Endothelial cell of umbilical vein (primary cell): ENCODE measurements at regions not wholly inside any gene's neighbourhood (a gene's known extent, or its start where the extent isn't known, plus 50 kb on each side); places are given as distances from the start of the nearest gene placed in this dataset.

Experiments
- BruUV-seq: library from RNA; stranded (reverse); fragments of 400-500 nt; replicated peaks from 2 replicates; lab custom pipeline; 2021; lab: Mats Ljungman, UMichigan
- CTCF ChIA-PET: fragments of 300-600, 350-600 bp; sonication (Branson Sonifier 250); formaldehyde crosslinking; loops from one replicate; lab custom pipeline; 2021; ENCODE audit warnings: antibody characterized with exemption, inconsistent platforms; lab: Charles Lee
- POLR2A ChIA-PET: fragments of 300-600, 350-600 bp; sonication (Branson Sonifier 250); formaldehyde crosslinking; loops from one replicate; lab custom pipeline; 2021; ENCODE audit warnings: antibody characterized with exemption, inconsistent platforms; lab: Charles Lee
- DNase-seq: peaks from one replicate; pipeline ENCODE4 v3.0.0-alpha.2; 2011; ENCODE audit warnings: low read depth, low spot score
- FAIRE-seq: peaks from 2 replicates; lab custom pipeline; 2011; peaks lifted over from hg19 to GRCh38; lab: Jason Lieb, UNC
- H2AFZ ChIP-seq: 2 replicates; pipeline ENCODE4 v1.6.0; 2012; ENCODE audit warnings: low read depth, low read length, control low read depth, inconsistent platforms
- H3K27ac ChIP-seq: 2 replicates; pipeline ENCODE4 v1.5.1; 2011; ENCODE audit warnings: low read depth, mild to moderate bottlenecking, control low read depth, low read length, moderate library complexity; ENCODE audit not compliant: insufficient read depth
- H3K27me3 ChIP-seq, 2 experiments: 2 replicates each; pipeline versions ENCODE4 v1.6.0 to v1.6.1; 2011; ENCODE audit warnings: low read length in 2 of 2, mixed read lengths in 1 of 2; ENCODE audit not compliant: control insufficient read depth in 2 of 2, insufficient read depth in 2 of 2
- H3K36me3 ChIP-seq, 2 experiments: 2 replicates in 1 of 2; 3 replicates in 1 of 2; pipeline ENCODE4 v1.5.1; 2011; ENCODE audit warnings: low read length in 2 of 2, mild to moderate bottlenecking in 1 of 2, moderate library complexity in 1 of 2; ENCODE audit not compliant: control insufficient read depth in 2 of 2, insufficient read depth in 2 of 2; ENCODE audit errors: extremely low read depth in 1 of 2
- H3K4me1 ChIP-seq: 3 replicates; pipeline ENCODE4 v1.5.1; 2011; ENCODE audit warnings: mild to moderate bottlenecking, low read length; ENCODE audit not compliant: control insufficient read depth, insufficient read depth; ENCODE audit errors: extremely low read depth
- H3K4me2 ChIP-seq: 2 replicates; pipeline ENCODE4 v1.6.1; 2011; ENCODE audit warnings: low read length, control low read depth, mixed read lengths; ENCODE audit not compliant: insufficient read depth
- H3K4me3 ChIP-seq, 3 experiments: fragments of 200-600 bp in 1 of 3; sonication (generic), shearing (Covaris generic) in 1 of 3; replicated peaks in 1 of 3; 2 replicates each; pipeline ENCODE4 v1.5.1; 2011 to 2016; ENCODE audit warnings: control low read depth in 3 of 3, low read length in 3 of 3, mild to moderate bottlenecking in 2 of 3, inconsistent platforms in 1 of 3, low read depth in 1 of 3, moderate library complexity in 1 of 3; ENCODE audit not compliant: insufficient read depth in 1 of 3
- H3K79me2 ChIP-seq: 2 replicates; pipeline ENCODE4 v1.6.0; 2012; ENCODE audit warnings: low read length, inconsistent platforms; ENCODE audit not compliant: control insufficient read depth, insufficient read depth
- H3K9ac ChIP-seq: replicated peaks from 2 replicates; pipeline ENCODE3; 2011; ENCODE audit warnings: low read length, control low read depth; ENCODE audit not compliant: insufficient read depth; ENCODE audit errors: extremely low read depth
- H3K9me1 ChIP-seq: replicated peaks from 3 replicates; pipeline ENCODE4 v1.6.0; 2011; ENCODE audit warnings: mild to moderate bottlenecking, low read length; ENCODE audit not compliant: control insufficient read depth, insufficient read depth; ENCODE audit errors: extremely low read depth
- H3K9me3 ChIP-seq: replicated peaks from 2 replicates; pipeline ENCODE4 v1.5.1; 2012; ENCODE audit warnings: low read length, inconsistent platforms; ENCODE audit not compliant: control insufficient read depth, insufficient read depth
- H4K20me1 ChIP-seq: replicated peaks from 2 replicates; pipeline ENCODE3; 2011; ENCODE audit warnings: mild to moderate bottlenecking, low read length; ENCODE audit not compliant: control insufficient read depth, insufficient read depth; ENCODE audit errors: extremely low read depth
- CTCF ChIP-seq, 2 donors: IDR thresholded peaks; 1 replicate in 1 of 2; 2 replicates in 1 of 2; pipeline ENCODE4 v1.5.1; 2011; ENCODE audit warnings: low read length in 2 of 2, mild to moderate bottlenecking in 2 of 2, moderate library complexity in 2 of 2, control low read depth in 1 of 2, inconsistent platforms in 1 of 2, low read depth in 1 of 2; ENCODE audit not compliant: insufficient read depth in 1 of 2; ENCODE audit errors: extremely low read depth in 1 of 2
- EZH2 ChIP-seq: IDR thresholded peaks from 2 replicates; pipeline ENCODE4 v1.6.1; 2012; ENCODE audit warnings: borderline replicate concordance, low read depth, mild to moderate bottlenecking, moderate library complexity, low read length, inconsistent platforms; ENCODE audit not compliant: severe bottlenecking
- FOS ChIP-seq: IDR thresholded peaks from 2 replicates; pipeline ENCODE4 v1.6.1; 2011; ENCODE audit warnings: mild to moderate bottlenecking, low read length, moderate library complexity, borderline replicate concordance; ENCODE audit not compliant: insufficient read depth
- GATA2 ChIP-seq: IDR thresholded peaks from 2 replicates; pipeline ENCODE4 v1.7.0; 2011; ENCODE audit warnings: low read depth, mild to moderate bottlenecking, moderate library complexity, mixed read lengths, low read length; ENCODE audit not compliant: insufficient read length, insufficient read depth
- JUN ChIP-seq: IDR thresholded peaks from 2 replicates; pipeline ENCODE4 v1.6.1; 2011; ENCODE audit warnings: borderline replicate concordance, low read depth; ENCODE audit not compliant: insufficient read length, insufficient read depth
- MAX ChIP-seq: IDR thresholded peaks from 2 replicates; pipeline ENCODE4 v1.6.1; 2011; ENCODE audit not compliant: insufficient read depth, insufficient read length
- MYC ChIP-seq: IDR thresholded peaks from one replicate; pipeline ENCODE4 v1.6.1; 2011; ENCODE audit warnings: mild to moderate bottlenecking, low read depth, low read length
- POLR2A ChIP-seq: IDR thresholded peaks from 2 replicates; pipeline ENCODE4 v1.6.1; 2012; ENCODE audit warnings: low read depth, mild to moderate bottlenecking, control low read depth, low read length
- POLR2AphosphoS5 ChIP-seq: IDR thresholded peaks from 2 replicates; pipeline ENCODE4 v1.6.1; 2012; ENCODE audit warnings: low read depth, mild to moderate bottlenecking, control low read depth, low read length, moderate library complexity; ENCODE audit not compliant: insufficient read depth
- dilution Hi-C: fragments of 300-500 bp; cut with MboI; formaldehyde crosslinking; loops from one replicate; pipeline ENCODE4 v1.15.0; 2019; ENCODE audit warnings: low sequenced_read_pairs; ENCODE audit not compliant: extremely low pct_ligation_motif_present
- intact Hi-C: fragments of 100-400 bp; cut with micrococcal nuclease; formaldehyde crosslinking; loops from one replicate; pipeline ENCODE4 v1.10.0; 2022

GRCh38 chr4:114078636-114079035 lies 99.2 kb upstream of the ARSJ start:
- no peaks in the 10 kb centered on the region for H3K36me3 ChIP-seq
- H4K20me1 ChIP-seq: no peaks in the 10 kb centered on the region
- no peak overlapping the region for H3K9ac ChIP-seq
- no peak for FAIRE-seq
- H3K79me2 ChIP-seq: no peaks in the 10 kb centered on the region
- H3K9me3 ChIP-seq: no peaks in the 10 kb centered on the region
- DNase-seq: no peak
- intact Hi-C loops: loop anchor here (5.0 to 10.0 kb wide), 3 partner anchors 194 to 614 kb away; partner anchors contain the start of gene CAMK2D
- CTCF ChIA-PET: interaction anchor here (1.5 to 2.2 kb wide), 4 partner anchors 9 to 300 kb away, joined by 3 to 10 read pairs (median 4); no protein-coding TSS in a partner anchor
- no peaks in the 10 kb centered on the region for H3K27me3 ChIP-seq
- no TSS peak for BruUV-seq
- no peaks in the 10 kb centered on the region for H3K9me1 ChIP-seq
- dilution Hi-C loops: no loop called here
- H3K27ac ChIP-seq: no peak overlapping the region
- TF ChIP-seq MAX: no peak
- no peak for TF ChIP-seq POLR2AphosphoS5
- TF ChIP-seq MYC: no peak
- no peak for TF ChIP-seq EZH2
- TF ChIP-seq POLR2A: no peak
- no peak for TF ChIP-seq GATA2
- no peak for TF ChIP-seq CTCF (IDR thresholded peaks at IDR 0.05; ENCODE audit: extremely low read depth in 1 of 2, insufficient read depth in 1 of 2, low read depth in 1 of 2, low read length in 2 of 2)
- TF ChIP-seq FOS: no peak
- no peak for TF ChIP-seq JUN
- no peak overlapping the region for H2AFZ ChIP-seq
- H3K4me2 ChIP-seq: no peak overlapping the region
- H3K4me3 ChIP-seq: no peak overlapping the region
- POLR2A ChIA-PET: no interaction called here
- peaks cover 13% of the 10 kb centered on the region for H3K4me1 ChIP-seq
